GM21526 (cell line): ENCODE measurements at regions not wholly inside any gene's neighbourhood (a gene's known extent, or its start where the extent isn't known, plus 50 kb on each side); places are given as distances from the start of the nearest gene placed in this dataset.
"Not testable (repeated sequence)": the region's sequence is repeated elsewhere in the genome, so short reads cannot be mapped to it uniquely, and the experiment has no call there.

Experiments
- ATAC-seq: cut with Tn5 transposase; IDR thresholded peaks from one replicate; pipeline ENCODE4 v1.9.1; 2021; ENCODE audit warnings: moderate library complexity; ENCODE audit not compliant: unreplicated experiment, low FRiP score

- ATAC-seq = not testable (repeated sequence)
Measured at GRCh38 chr15:30755036-30755687, 129.2 kb downstream of the ARHGAP11B start.

GRCh38 chr15:30760633-30761032, 134.7 kb downstream of the ARHGAP11B start:
- ATAC-seq = not testable (repeated sequence)

DNA sequence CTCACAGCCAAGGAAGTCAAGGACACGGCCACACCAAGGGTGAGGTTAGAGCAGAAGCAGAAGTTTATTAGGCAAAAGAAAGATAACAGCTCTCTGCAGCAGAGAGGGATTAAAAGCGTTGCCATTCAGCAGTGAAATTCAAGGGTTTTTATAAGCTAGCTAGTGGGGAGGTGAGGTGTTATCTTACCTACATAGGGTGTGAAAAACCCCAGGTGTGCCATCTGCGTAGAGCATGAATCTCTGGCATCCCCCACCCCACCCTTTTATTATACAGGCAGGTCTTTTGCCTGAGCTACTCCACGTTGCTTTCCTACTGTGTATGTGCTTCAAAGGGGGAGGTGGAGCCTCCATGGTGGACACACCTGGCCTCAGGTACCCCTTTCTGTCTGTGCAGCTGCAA, 135.4 kb downstream of the ARHGAP11B start:
- ATAC-seq = not testable (repeated sequence)

DNA sequence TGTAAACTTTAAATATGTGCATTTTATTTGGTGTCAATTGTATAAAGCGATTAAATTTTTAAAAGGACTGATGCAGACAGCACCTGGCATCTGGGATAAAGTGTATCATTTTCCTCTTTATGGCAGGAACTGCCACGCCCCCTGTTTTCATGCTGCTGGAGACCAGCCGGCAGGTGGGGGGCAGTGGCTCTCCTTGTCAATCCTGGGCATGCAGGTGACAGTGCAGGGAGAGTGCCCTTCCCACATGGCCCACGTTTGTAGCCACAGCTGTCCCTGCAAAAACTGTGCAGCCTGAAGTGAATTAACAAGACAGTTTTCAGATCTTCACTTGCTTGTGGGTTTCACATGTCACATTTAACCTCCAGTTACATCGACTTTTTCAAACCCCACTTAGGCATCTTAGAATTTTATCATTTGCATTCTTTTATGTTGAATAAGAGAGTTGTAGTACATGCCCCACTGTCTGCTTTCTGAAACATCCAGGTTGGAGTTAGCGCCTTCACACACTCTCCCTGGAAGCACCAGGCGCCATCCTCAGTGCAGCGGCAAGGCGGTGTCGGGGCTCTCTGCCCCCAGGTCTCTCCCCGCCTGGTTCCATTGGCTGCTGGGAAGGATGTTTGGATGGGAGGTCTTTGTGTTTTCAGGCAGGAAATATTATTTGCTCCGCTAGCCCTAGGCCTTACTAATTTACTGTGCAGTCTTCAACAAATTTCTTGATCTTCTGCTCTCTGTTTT, 134.2 kb upstream of the FAN1 start:
- not testable (repeated sequence) for ATAC-seq

- no peak for ATAC-seq
Measured at GRCh38 chr15:30770759-30771158, 133.0 kb upstream of the FAN1 start.

- ATAC-seq = no peak
Measured at GRCh38 chr15:30783019-30783418, 120.7 kb upstream of the FAN1 start.

DNA sequence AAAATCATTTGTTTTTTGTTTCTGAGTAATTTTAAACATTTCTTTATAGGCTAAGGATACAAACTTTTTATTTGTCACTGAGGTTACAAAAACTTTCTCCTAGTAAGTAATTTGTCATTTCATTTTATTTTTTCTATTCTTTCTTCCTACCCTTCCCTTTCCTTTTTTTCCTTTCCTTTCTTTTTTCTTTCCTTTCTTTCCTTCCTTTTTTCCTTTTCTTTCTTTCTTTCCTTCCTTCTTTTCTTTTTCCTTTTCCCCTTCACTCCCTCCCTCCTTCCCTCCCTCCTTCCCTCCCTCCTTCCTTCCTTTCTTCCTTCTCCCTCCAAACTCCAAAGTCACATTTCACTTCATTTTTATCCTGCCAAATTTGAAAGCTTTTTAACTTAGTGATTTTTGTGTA, 115.1 kb upstream of the FAN1 start:
- ATAC-seq = no peak

- ATAC-seq = no peak
Measured at GRCh38 chr15:30791239-30792175, 112.2 kb upstream of the FAN1 start.

DNA sequence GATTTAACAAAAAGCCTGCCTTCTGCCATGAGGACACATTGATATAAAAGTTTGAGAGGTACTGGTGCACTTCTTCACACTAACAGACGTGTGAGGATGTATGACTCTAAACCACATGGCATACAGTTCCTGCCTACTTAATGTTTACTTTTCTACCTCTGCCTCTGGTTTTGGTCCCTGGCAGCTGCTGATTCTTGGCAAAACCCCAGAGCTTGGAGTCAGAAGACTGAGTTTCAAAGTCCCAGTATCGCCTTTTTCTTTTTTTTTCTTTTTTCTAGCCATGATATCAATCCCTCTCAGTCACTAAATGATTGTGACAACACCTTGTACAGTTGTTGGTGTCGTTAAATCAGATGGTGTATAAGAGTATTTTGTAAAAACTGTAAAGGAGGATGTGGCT, 110.9 kb upstream of the FAN1 start:
- ATAC-seq = not testable (repeated sequence)

DNA sequence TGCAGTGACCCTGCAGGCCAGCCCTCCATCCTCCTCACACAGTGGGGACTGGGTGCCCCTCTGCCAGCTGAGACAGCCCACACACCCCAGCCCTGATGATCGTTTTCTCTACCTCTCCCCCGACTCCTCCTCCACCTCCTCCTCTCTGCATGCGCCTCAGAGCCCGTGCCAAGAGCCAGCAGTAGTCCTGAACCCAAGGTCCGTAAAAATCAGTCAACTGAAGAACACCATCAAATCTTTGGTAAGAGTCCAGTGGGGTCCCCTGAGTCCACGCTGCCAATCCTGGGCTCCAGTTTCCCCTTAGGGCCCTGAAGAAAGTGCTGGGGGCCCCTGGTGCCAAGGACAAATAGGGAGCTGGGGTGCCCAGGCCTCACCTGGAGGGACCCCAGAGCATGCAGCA, 109.3 kb upstream of the FAN1 start:
- ATAC-seq = no peak

- not testable (repeated sequence) for ATAC-seq
Measured at GRCh38 chr15:30799565-30799964, 104.2 kb upstream of the FAN1 start.

- ATAC-seq = not testable (repeated sequence)
Measured at GRCh38 chr15:30801140-30801895, 102.4 kb upstream of the FAN1 start.

DNA sequence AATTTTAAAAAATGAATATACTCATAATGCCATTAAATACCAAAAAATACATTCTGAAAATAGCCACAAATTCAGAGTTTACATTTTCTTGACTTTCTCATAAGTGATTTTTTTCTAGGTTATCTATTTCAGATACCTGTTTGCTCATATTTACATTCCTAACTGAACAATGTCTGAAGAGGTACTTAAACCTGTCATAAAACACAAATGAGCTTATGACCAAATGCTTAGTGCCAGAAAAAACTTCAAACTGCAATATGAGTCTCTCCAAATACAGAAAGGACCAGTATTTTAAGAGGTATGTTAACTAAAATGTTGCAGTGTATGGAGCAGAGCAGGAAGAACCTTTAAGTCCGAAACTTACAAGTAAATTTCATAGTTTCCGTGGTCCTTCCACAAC, 101.7 kb upstream of the FAN1 start:
- not testable (repeated sequence) for ATAC-seq

DNA sequence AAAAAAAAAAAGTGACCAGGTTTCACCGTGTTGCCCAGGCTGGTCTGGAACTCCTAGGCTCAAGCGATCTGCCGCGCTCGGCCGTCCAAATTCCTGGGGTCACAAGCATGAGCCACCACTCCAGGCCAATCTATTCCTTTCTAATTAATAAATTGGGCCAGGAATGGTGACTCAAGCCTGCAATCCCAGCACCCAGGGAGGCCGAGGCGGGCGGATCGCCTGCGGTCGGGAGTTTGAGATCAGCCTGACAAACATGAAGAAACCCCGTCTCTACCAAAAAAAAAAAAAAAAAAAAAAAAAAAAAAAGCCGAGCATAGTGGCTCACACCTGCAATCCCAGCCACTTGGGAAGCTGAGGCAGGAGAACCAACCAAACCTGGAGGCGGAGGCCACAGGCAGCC, 100.0 kb upstream of the FAN1 start:
- not testable (repeated sequence) for ATAC-seq

GRCh38 chr15:30816430-30816829, 87.3 kb upstream of the FAN1 start:
- no peak for ATAC-seq

GRCh38 chr15:30823068-30823813, 80.5 kb upstream of the FAN1 start:
- ATAC-seq = not testable (repeated sequence)

DNA sequence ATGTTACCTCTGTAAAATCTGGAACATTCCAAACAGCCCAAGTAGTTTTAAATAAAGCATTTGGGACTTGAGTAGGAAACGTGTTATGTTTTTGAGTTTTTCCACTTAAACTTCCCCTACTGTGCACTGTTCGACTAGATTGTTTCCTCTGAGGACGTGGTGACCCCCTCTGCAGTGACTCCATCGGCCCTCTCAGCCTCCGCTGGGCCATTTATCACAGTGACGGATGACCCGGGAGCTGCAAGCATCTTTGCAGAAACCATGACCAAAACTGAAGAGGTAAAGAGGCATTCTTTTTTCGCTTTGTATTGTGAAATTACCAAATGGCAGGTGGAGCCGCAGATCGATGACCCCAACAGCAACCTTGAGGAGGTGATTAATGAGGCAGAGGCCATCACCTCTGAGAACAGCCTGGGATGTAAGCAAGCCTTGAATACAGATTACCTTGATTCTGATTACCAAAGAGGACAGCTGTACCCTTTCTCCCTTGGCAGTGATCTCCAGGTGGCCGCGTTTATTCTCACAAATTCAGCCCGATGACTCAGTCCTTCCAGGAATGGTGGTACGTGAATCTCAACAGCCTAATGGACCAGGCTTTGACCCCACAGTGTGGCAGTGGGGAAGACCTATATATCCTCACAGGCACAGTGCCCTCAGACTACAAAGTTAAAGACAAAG, 79.1 kb upstream of the FAN1 start:
- ATAC-seq = no peak

- no peak for ATAC-seq
Measured at GRCh38 chr15:30827625-30828303, 76.0 kb upstream of the FAN1 start.

- ATAC-seq = not testable (repeated sequence)
Measured at GRCh38 chr15:30828304-30828639, 75.4 kb upstream of the FAN1 start.
